Endodermal cell (in vitro differentiated cells): ENCODE measurements at regions not wholly inside any gene's neighbourhood (a gene's known extent, or its start where the extent isn't known, plus 50 kb on each side); places are given as distances from the start of the nearest gene placed in this dataset.

Experiments used
- DNase-seq: peaks from one replicate; pipeline ENCODE4 v3.0.0-alpha.2; 2017
- H3K27ac ChIP-seq: 2 replicates; pipeline ENCODE4 v1.5.1; 2013; ENCODE audit warnings: mild to moderate bottlenecking, low read depth, low read length, moderate library complexity
- H3K27me3 ChIP-seq: 2 replicates; pipeline ENCODE4 v1.6.1; 2013; ENCODE audit warnings: mild to moderate bottlenecking, low read length, moderate library complexity; ENCODE audit not compliant: insufficient read depth, control insufficient read depth, poor library complexity, severe bottlenecking
- H3K36me3 ChIP-seq: 2 replicates; pipeline ENCODE4 v1.7.0; 2013; ENCODE audit warnings: mild to moderate bottlenecking, low read length, moderate library complexity; ENCODE audit not compliant: control insufficient read depth, insufficient read depth
- H3K4me1 ChIP-seq: one replicate; pipeline ENCODE4 v1.7.0; 2013; ENCODE audit warnings: low read length; ENCODE audit not compliant: control insufficient read depth, insufficient read depth
- H3K4me3 ChIP-seq: 2 replicates; pipeline ENCODE4 v1.5.1; 2013; ENCODE audit warnings: mild to moderate bottlenecking, low read length, moderate library complexity
- H3K9ac ChIP-seq: 2 replicates; pipeline ENCODE4 v1.6.1; 2013; ENCODE audit warnings: mild to moderate bottlenecking, low read length, moderate library complexity; ENCODE audit not compliant: poor library complexity, severe bottlenecking; ENCODE audit errors: extremely low read depth
- H3K9me3 ChIP-seq: 2 replicates; pipeline ENCODE4 v1.6.1; 2013; ENCODE audit warnings: mild to moderate bottlenecking, low read length, moderate library complexity; ENCODE audit not compliant: control insufficient read depth
- H3K27ac Mint-ChIP-seq: 2 replicates; pipeline ENCODE4 v1.8.0; 2020; ENCODE audit warnings: mixed read lengths
- H3K27me3 Mint-ChIP-seq: 2 replicates; pipeline ENCODE4 v1.8.0; 2021; ENCODE audit warnings: mild to moderate bottlenecking, mixed read lengths; ENCODE audit not compliant: insufficient read depth
- H3K36me3 Mint-ChIP-seq: 2 replicates; pipeline ENCODE4 v1.8.0; 2020; ENCODE audit warnings: low read depth, mixed read lengths
- H3K4me1 Mint-ChIP-seq: 2 replicates; pipeline ENCODE4 v1.8.0; 2020; ENCODE audit warnings: mixed read lengths
- H3K4me3 Mint-ChIP-seq: 2 replicates; pipeline ENCODE4 v1.8.0; 2020; ENCODE audit warnings: mild to moderate bottlenecking, moderate library complexity, mixed read lengths
- H3K9me3 Mint-ChIP-seq: 2 replicates; pipeline ENCODE4 v1.8.0; 2020; ENCODE audit warnings: mild to moderate bottlenecking, mixed read lengths
- CTCF ChIP-seq: fragments of 200-600 bp; sonication (generic); conservative IDR thresholded peaks from 2 replicates; pipeline ENCODE4 v1.5.0; 2021; ENCODE audit warnings: antibody characterized with exemption, mild to moderate bottlenecking
- WGBS, 2 experiments: methylation state at CpG; one replicate each; pipeline versions ENCODE4 v1.1.5 to v1.1.7; 2013; ENCODE audit warnings: missing lambda C conversion rate in 2 of 2, mixed read lengths in 1 of 2; ENCODE audit not compliant: insufficient coverage in 1 of 2, insufficient read length in 1 of 2; 5-methylcytosine and 5-hydroxymethylcytosine counted together

GRCh38 chr9:106581973-106582372 lies 281.0 kb upstream of the ZNF462 start:
- Histone ChIP-seq H3K9ac (no peak overlapping the region), H3K4me1 (no peaks in the 10 kb centered on the region), H3K9me3 (no peaks in the 10 kb centered on the region), H3K36me3 (no peaks in the 10 kb centered on the region), H3K4me3 (no peak overlapping the region), H3K27ac (no peak overlapping the region), H3K27me3 (no peaks in the 10 kb centered on the region)
- WGBS, 2 experiments = 85 to 91% methylated on average over 4 to 6 of the region's 6 CpGs
- no peaks in the 10 kb centered on the region for H3K36me3 Mint-ChIP-seq
- no peaks in the 10 kb centered on the region for H3K9me3 Mint-ChIP-seq
- TF ChIP-seq CTCF = no peak
- H3K27me3 Mint-ChIP-seq = no peaks in the 10 kb centered on the region
- DNase-seq = no peak
- no peak overlapping the region for H3K27ac Mint-ChIP-seq
- H3K4me3 Mint-ChIP-seq = no peak overlapping the region
- peaks cover 4% of the 10 kb centered on the region for H3K4me1 Mint-ChIP-seq

- Histone ChIP-seq H3K27ac (no peak overlapping the region), H3K9me3 (no peaks in the 10 kb centered on the region), H3K4me1 (no peaks in the 10 kb centered on the region), H3K27me3 (peaks cover 9% of the 10 kb centered on the region), H3K4me3 (no peak overlapping the region), H3K9ac (no peak overlapping the region), H3K36me3 (no peaks in the 10 kb centered on the region)
- Mint-ChIP-seq H3K4me1 (peaks cover 4% of the 10 kb centered on the region), H3K4me3 (no peak overlapping the region), H3K27me3 (peaks cover 13% of the 10 kb centered on the region), H3K9me3 (no peaks in the 10 kb centered on the region), H3K27ac (no peak overlapping the region), H3K36me3 (no peaks in the 10 kb centered on the region)
- no peak for TF ChIP-seq CTCF
- no peak for DNase-seq
These were observed 279.2 kb upstream of the ZNF462 start for GRCh38 chr9:106583751-106584150.

- H3K4me1 ChIP-seq = peaks cover 5% of the 10 kb centered on the region
- peaks cover 20% of the 10 kb centered on the region for H3K4me1 Mint-ChIP-seq
- H3K27ac Mint-ChIP-seq = no peak overlapping the region
- H3K36me3 Mint-ChIP-seq = no peaks in the 10 kb centered on the region
- H3K27ac ChIP-seq = no peak overlapping the region
- H3K27me3 Mint-ChIP-seq = peaks cover 15% of the 10 kb centered on the region
- H3K27me3 ChIP-seq = peaks cover 20% of the 10 kb centered on the region
- no peaks in the 10 kb centered on the region for H3K9me3 ChIP-seq
- H3K9ac ChIP-seq = no peak overlapping the region
- no peak for TF ChIP-seq CTCF
- no peaks in the 10 kb centered on the region for H3K9me3 Mint-ChIP-seq
- 94 to 100% methylated on average over 1 to 2 of the region's 2 CpGs for WGBS, 2 experiments
- DNase-seq = no peak
- no peaks in the 10 kb centered on the region for H3K36me3 ChIP-seq
- H3K4me3 Mint-ChIP-seq = no peak overlapping the region
- H3K4me3 ChIP-seq = no peak overlapping the region
These were observed 275.9 kb upstream of the ZNF462 start for GRCh38 chr9:106587042-106587441.
